ENCODE measurements at regions not wholly inside any gene's neighbourhood (a gene's known extent, or its start where the extent isn't known, plus 50 kb on each side); places are given as distances from the start of the nearest gene placed in this dataset.

- Histone ChIP-seq H3K27me3 (ENCODE audit: control insufficient read depth, insufficient read depth, low read length) (no peaks in the 10 kb centered on the region), H3K9me3 (ENCODE audit: control insufficient read depth, insufficient read depth, low read length) (no peaks in the 10 kb centered on the region), H3K27ac (ENCODE audit: low read depth, low read length) (no peak overlapping the region), H3K4me3 (ENCODE audit: low read depth, low read length) (no peak overlapping the region)
- ChIA-PET CTCF (no interaction called here), POLR2A (no interaction called here)
- no peak for TF ChIP-seq CTCF (IDR thresholded peaks at IDR 0.05; ENCODE audit: low read depth, low read length)
- no peak for DNase-seq (ENCODE audit: low read depth, low spot score)
Measured at GRCh38 chr5:89445106-89445745, 562.2 kb upstream of the MEF2C start.

GRCh38 chr5:89444088-89444487, 561.1 kb upstream of the MEF2C start:
- DNase-seq (ENCODE audit: low read depth, low spot score), result no peak
- CTCF ChIA-PET, result no interaction called here
- Histone ChIP-seq H3K9me3 (ENCODE audit: control insufficient read depth, insufficient read depth, low read length) (no peaks in the 10 kb centered on the region), H3K27me3 (ENCODE audit: control insufficient read depth, insufficient read depth, low read length) (no peaks in the 10 kb centered on the region), H3K4me3 (ENCODE audit: low read depth, low read length) (no peak overlapping the region), H3K27ac (ENCODE audit: low read depth, low read length) (no peak overlapping the region)
- POLR2A ChIA-PET, result no interaction called here
- no peak for TF ChIP-seq CTCF (IDR thresholded peaks at IDR 0.05; ENCODE audit: low read depth, low read length)

GRCh38 chr5:89443508-89443907, 560.5 kb upstream of the MEF2C start:
- Histone ChIP-seq H3K27me3 (ENCODE audit: control insufficient read depth, insufficient read depth, low read length) (no peaks in the 10 kb centered on the region), H3K4me3 (ENCODE audit: low read depth, low read length) (no peak overlapping the region), H3K9me3 (ENCODE audit: control insufficient read depth, insufficient read depth, low read length) (no peaks in the 10 kb centered on the region), H3K27ac (ENCODE audit: low read depth, low read length) (no peak overlapping the region)
- POLR2A ChIA-PET, result no interaction called here
- no peak for TF ChIP-seq CTCF (IDR thresholded peaks at IDR 0.05; ENCODE audit: low read depth, low read length)
- CTCF ChIA-PET, result no interaction called here
- no peak for DNase-seq (ENCODE audit: low read depth, low spot score)

GRCh38 chr5:89441965-89442364, 559.0 kb upstream of the MEF2C start:
- no peak for TF ChIP-seq CTCF (IDR thresholded peaks at IDR 0.05; ENCODE audit: low read depth, low read length)

GRCh38 chr5:89440670-89441069, 557.7 kb upstream of the MEF2C start:
- no peak for TF ChIP-seq CTCF (IDR thresholded peaks at IDR 0.05; ENCODE audit: low read depth, low read length)
- CTCF ChIA-PET, result no interaction called here
- no peaks in the 10 kb centered on the region for H3K9me3 ChIP-seq (ENCODE audit: control insufficient read depth, insufficient read depth, low read length)
- DNase-seq (ENCODE audit: low read depth, low spot score), result no peak
- POLR2A ChIA-PET, result no interaction called here
- H3K27me3 ChIP-seq (ENCODE audit: control insufficient read depth, insufficient read depth, low read length), result no peaks in the 10 kb centered on the region
- H3K27ac ChIP-seq (ENCODE audit: low read depth, low read length), result no peak overlapping the region
- no peak overlapping the region for H3K4me3 ChIP-seq (ENCODE audit: low read depth, low read length)

More at GRCh38 chr5:89441965-89442364, 559.0 kb upstream of the MEF2C start:
- ChIA-PET POLR2A (no interaction called here), CTCF (no interaction called here)
- Histone ChIP-seq H3K27ac (ENCODE audit: low read depth, low read length) (no peak overlapping the region), H3K9me3 (ENCODE audit: control insufficient read depth, insufficient read depth, low read length) (no peaks in the 10 kb centered on the region), H3K27me3 (ENCODE audit: control insufficient read depth, insufficient read depth, low read length) (no peaks in the 10 kb centered on the region), H3K4me3 (ENCODE audit: low read depth, low read length) (no peak overlapping the region)
- no peak for DNase-seq (ENCODE audit: low read depth, low spot score)

Measured in AG04450 (cell line).